ENCODE measurements at regions not wholly inside any gene's neighbourhood (a gene's known extent, or its start where the extent isn't known, plus 50 kb on each side); places are given as distances from the start of the nearest gene placed in this dataset.
"Not testable (repeated sequence)": the region's sequence is repeated elsewhere in the genome, so short reads cannot be mapped to it uniquely, and the experiment has no call there.

GRCh38 chr14:44403193-44403592 is 103.9 kb downstream of the FSCB start:
- CTCF ChIA-PET: no interaction called here
- H3K4me3 ChIP-seq (ENCODE audit: low read depth, low read length): no peak overlapping the region
- no peak for DNase-seq (ENCODE audit: low read depth, low spot score)
- POLR2A ChIA-PET: no interaction called here
- TF ChIP-seq CTCF (IDR thresholded peaks at IDR 0.05; ENCODE audit: insufficient read depth, low read length, missing control alignments): no peak

GRCh38 chr14:44396226-44396625 is 110.9 kb downstream of the FSCB start:
- H3K4me3 ChIP-seq (ENCODE audit: low read depth, low read length): no peak overlapping the region
- DNase-seq (ENCODE audit: low read depth, low spot score): no peak
- no peak for TF ChIP-seq CTCF (IDR thresholded peaks at IDR 0.05; ENCODE audit: insufficient read depth, low read length, missing control alignments)
- CTCF ChIA-PET: no interaction called here
- POLR2A ChIA-PET: no interaction called here

- ChIA-PET CTCF (no interaction called here), POLR2A (no interaction called here)
- no peak overlapping the region for H3K4me3 ChIP-seq (ENCODE audit: low read depth, low read length)
- TF ChIP-seq CTCF (IDR thresholded peaks at IDR 0.05; ENCODE audit: insufficient read depth, low read length, missing control alignments): no peak
- DNase-seq (ENCODE audit: low read depth, low spot score): no peak
These were observed 114.1 kb downstream of the FSCB start for GRCh38 chr14:44392984-44393383.

- CTCF ChIA-PET: no interaction called here
- H3K4me3 ChIP-seq (ENCODE audit: low read depth, low read length): no peak overlapping the region
- POLR2A ChIA-PET: no interaction called here
- no peak for DNase-seq (ENCODE audit: low read depth, low spot score)
- TF ChIP-seq CTCF (IDR thresholded peaks at IDR 0.05; ENCODE audit: insufficient read depth, low read length, missing control alignments): no peak
These were observed 118.8 kb downstream of the FSCB start for GRCh38 chr14:44388306-44388705.

- no peak overlapping the region for H3K4me3 ChIP-seq (ENCODE audit: low read depth, low read length)
- POLR2A ChIA-PET: no interaction called here
- CTCF ChIA-PET: no interaction called here
- TF ChIP-seq CTCF (IDR thresholded peaks at IDR 0.05; ENCODE audit: insufficient read depth, low read length, missing control alignments): no peak
- DNase-seq (ENCODE audit: low read depth, low spot score): no peak
These were observed 121.2 kb downstream of the FSCB start for GRCh38 chr14:44385906-44386305.

GRCh38 chr14:44385296-44385695 is 121.8 kb downstream of the FSCB start:
- POLR2A ChIA-PET; DNase-seq (ENCODE audit: low read depth, low spot score); H3K4me3 ChIP-seq (ENCODE audit: low read depth, low read length); CTCF ChIA-PET: not testable (repeated sequence)

GRCh38 chr14:44384601-44385293 is 122.3 kb downstream of the FSCB start:
- CTCF ChIA-PET, POLR2A ChIA-PET: not testable (repeated sequence)

More at GRCh38 chr14:44384601-44385293, 122.3 kb downstream of the FSCB start:
- not testable (repeated sequence) for DNase-seq (ENCODE audit: low read depth, low spot score); H3K4me3 ChIP-seq (ENCODE audit: low read depth, low read length)
